Endothelial cell of umbilical vein (primary cell): ENCODE measurements at regions not wholly inside any gene's neighbourhood (a gene's known extent, or its start where the extent isn't known, plus 50 kb on each side); places are given as distances from the start of the nearest gene placed in this dataset.

Source experiments
- BruUV-seq: library from RNA; stranded (reverse); fragments of 400-500 nt; replicated peaks from 2 replicates; lab custom pipeline; 2021; lab: Mats Ljungman, UMichigan
- CTCF ChIA-PET: fragments of 300-600, 350-600 bp; sonication (Branson Sonifier 250); formaldehyde crosslinking; loops from one replicate; lab custom pipeline; 2021; ENCODE audit warnings: antibody characterized with exemption, inconsistent platforms; lab: Charles Lee
- POLR2A ChIA-PET: fragments of 300-600, 350-600 bp; sonication (Branson Sonifier 250); formaldehyde crosslinking; loops from one replicate; lab custom pipeline; 2021; ENCODE audit warnings: antibody characterized with exemption, inconsistent platforms; lab: Charles Lee
- DNase-seq: peaks from one replicate; pipeline ENCODE4 v3.0.0-alpha.2; 2011; ENCODE audit warnings: low read depth, low spot score
- FAIRE-seq: peaks from 2 replicates; lab custom pipeline; 2011; peaks lifted over from hg19 to GRCh38; lab: Jason Lieb, UNC
- H2AFZ ChIP-seq: 2 replicates; pipeline ENCODE4 v1.6.0; 2012; ENCODE audit warnings: low read depth, low read length, control low read depth, inconsistent platforms
- H3K27ac ChIP-seq: 2 replicates; pipeline ENCODE4 v1.5.1; 2011; ENCODE audit warnings: low read depth, mild to moderate bottlenecking, control low read depth, low read length, moderate library complexity; ENCODE audit not compliant: insufficient read depth
- H3K27me3 ChIP-seq, 2 experiments: 2 replicates each; pipeline versions ENCODE4 v1.6.0 to v1.6.1; 2011; ENCODE audit warnings: low read length in 2 of 2, mixed read lengths in 1 of 2; ENCODE audit not compliant: control insufficient read depth in 2 of 2, insufficient read depth in 2 of 2
- H3K36me3 ChIP-seq, 2 experiments: 2 replicates in 1 of 2; 3 replicates in 1 of 2; pipeline ENCODE4 v1.5.1; 2011; ENCODE audit warnings: low read length in 2 of 2, mild to moderate bottlenecking in 1 of 2, moderate library complexity in 1 of 2; ENCODE audit not compliant: control insufficient read depth in 2 of 2, insufficient read depth in 2 of 2; ENCODE audit errors: extremely low read depth in 1 of 2
- H3K4me1 ChIP-seq: 3 replicates; pipeline ENCODE4 v1.5.1; 2011; ENCODE audit warnings: mild to moderate bottlenecking, low read length; ENCODE audit not compliant: control insufficient read depth, insufficient read depth; ENCODE audit errors: extremely low read depth
- H3K4me2 ChIP-seq: 2 replicates; pipeline ENCODE4 v1.6.1; 2011; ENCODE audit warnings: low read length, control low read depth, mixed read lengths; ENCODE audit not compliant: insufficient read depth
- H3K4me3 ChIP-seq, 3 experiments: fragments of 200-600 bp in 1 of 3; sonication (generic), shearing (Covaris generic) in 1 of 3; replicated peaks in 1 of 3; 2 replicates each; pipeline ENCODE4 v1.5.1; 2011 to 2016; ENCODE audit warnings: control low read depth in 3 of 3, low read length in 3 of 3, mild to moderate bottlenecking in 2 of 3, inconsistent platforms in 1 of 3, low read depth in 1 of 3, moderate library complexity in 1 of 3; ENCODE audit not compliant: insufficient read depth in 1 of 3
- H3K79me2 ChIP-seq: 2 replicates; pipeline ENCODE4 v1.6.0; 2012; ENCODE audit warnings: low read length, inconsistent platforms; ENCODE audit not compliant: control insufficient read depth, insufficient read depth
- H3K9ac ChIP-seq: replicated peaks from 2 replicates; pipeline ENCODE3; 2011; ENCODE audit warnings: low read length, control low read depth; ENCODE audit not compliant: insufficient read depth; ENCODE audit errors: extremely low read depth
- H3K9me1 ChIP-seq: replicated peaks from 3 replicates; pipeline ENCODE4 v1.6.0; 2011; ENCODE audit warnings: mild to moderate bottlenecking, low read length; ENCODE audit not compliant: control insufficient read depth, insufficient read depth; ENCODE audit errors: extremely low read depth
- H3K9me3 ChIP-seq: replicated peaks from 2 replicates; pipeline ENCODE4 v1.5.1; 2012; ENCODE audit warnings: low read length, inconsistent platforms; ENCODE audit not compliant: control insufficient read depth, insufficient read depth
- H4K20me1 ChIP-seq: replicated peaks from 2 replicates; pipeline ENCODE3; 2011; ENCODE audit warnings: mild to moderate bottlenecking, low read length; ENCODE audit not compliant: control insufficient read depth, insufficient read depth; ENCODE audit errors: extremely low read depth
- CTCF ChIP-seq, 2 donors: IDR thresholded peaks; 1 replicate in 1 of 2; 2 replicates in 1 of 2; pipeline ENCODE4 v1.5.1; 2011; ENCODE audit warnings: low read length in 2 of 2, mild to moderate bottlenecking in 2 of 2, moderate library complexity in 2 of 2, control low read depth in 1 of 2, inconsistent platforms in 1 of 2, low read depth in 1 of 2; ENCODE audit not compliant: insufficient read depth in 1 of 2; ENCODE audit errors: extremely low read depth in 1 of 2
- EZH2 ChIP-seq: IDR thresholded peaks from 2 replicates; pipeline ENCODE4 v1.6.1; 2012; ENCODE audit warnings: borderline replicate concordance, low read depth, mild to moderate bottlenecking, moderate library complexity, low read length, inconsistent platforms; ENCODE audit not compliant: severe bottlenecking
- FOS ChIP-seq: IDR thresholded peaks from 2 replicates; pipeline ENCODE4 v1.6.1; 2011; ENCODE audit warnings: mild to moderate bottlenecking, low read length, moderate library complexity, borderline replicate concordance; ENCODE audit not compliant: insufficient read depth
- GATA2 ChIP-seq: IDR thresholded peaks from 2 replicates; pipeline ENCODE4 v1.7.0; 2011; ENCODE audit warnings: low read depth, mild to moderate bottlenecking, moderate library complexity, mixed read lengths, low read length; ENCODE audit not compliant: insufficient read length, insufficient read depth
- JUN ChIP-seq: IDR thresholded peaks from 2 replicates; pipeline ENCODE4 v1.6.1; 2011; ENCODE audit warnings: borderline replicate concordance, low read depth; ENCODE audit not compliant: insufficient read length, insufficient read depth
- MAX ChIP-seq: IDR thresholded peaks from 2 replicates; pipeline ENCODE4 v1.6.1; 2011; ENCODE audit not compliant: insufficient read depth, insufficient read length
- POLR2A ChIP-seq: IDR thresholded peaks from 2 replicates; pipeline ENCODE4 v1.6.1; 2012; ENCODE audit warnings: low read depth, mild to moderate bottlenecking, control low read depth, low read length
- POLR2AphosphoS5 ChIP-seq: IDR thresholded peaks from 2 replicates; pipeline ENCODE4 v1.6.1; 2012; ENCODE audit warnings: low read depth, mild to moderate bottlenecking, control low read depth, low read length, moderate library complexity; ENCODE audit not compliant: insufficient read depth
- dilution Hi-C: fragments of 300-500 bp; cut with MboI; formaldehyde crosslinking; loops from one replicate; pipeline ENCODE4 v1.15.0; 2019; ENCODE audit warnings: low sequenced_read_pairs; ENCODE audit not compliant: extremely low pct_ligation_motif_present
- intact Hi-C: fragments of 100-400 bp; cut with micrococcal nuclease; formaldehyde crosslinking; loops from one replicate; pipeline ENCODE4 v1.10.0; 2022

- FAIRE-seq (no peak), DNase-seq (no peak)
- H3K9me3 ChIP-seq: no peaks in the 10 kb centered on the region
- dilution Hi-C loops: no loop called here
- peaks cover 0 to 2% of the 10 kb centered on the region in 2 experiments for H3K27me3 ChIP-seq
- H3K79me2 ChIP-seq: no peaks in the 10 kb centered on the region
- no TSS peak for BruUV-seq
- H3K4me2 ChIP-seq: no peak overlapping the region
- no peaks in the 10 kb centered on the region for H4K20me1 ChIP-seq
- ChIA-PET CTCF (no interaction called here), POLR2A (no interaction called here)
- no peak overlapping the region for H2AFZ ChIP-seq
- H3K9me1 ChIP-seq: no peaks in the 10 kb centered on the region
- intact Hi-C loops: no loop called here
- TF ChIP-seq MAX (no peak), POLR2A (no peak), CTCF (IDR thresholded peaks at IDR 0.05; ENCODE audit: extremely low read depth in 1 of 2, insufficient read depth in 1 of 2, low read depth in 1 of 2, low read length in 2 of 2) (no peak), GATA2 (no peak), JUN (no peak), FOS (no peak), POLR2AphosphoS5 (no peak), EZH2 (no peak)
- no peaks in the 10 kb centered on the region for H3K36me3 ChIP-seq
- no peaks in the 10 kb centered on the region for H3K4me1 ChIP-seq
- no peak overlapping the region for H3K4me3 ChIP-seq
- no peak overlapping the region for H3K27ac ChIP-seq
- H3K9ac ChIP-seq: no peak overlapping the region
These were observed 391.5 kb upstream of the DACH1 start for GRCh38 chr13:72258340-72258981.
